Lung (tissue), 11 donors: ENCODE measurements at regions not wholly inside any gene's neighbourhood (a gene's known extent, or its start where the extent isn't known, plus 50 kb on each side); places are given as distances from the start of the nearest gene placed in this dataset.

Source experiments
- ATAC-seq: fragments of 200-7000 bp; cut with Tn5 transposase; one replicate; pipeline ENCODE4 v1.9.1; 2020; ENCODE audit warnings: moderate number of reproducible peaks; ENCODE audit not compliant: insufficient read depth, low FRiP score
- DNase-seq, 3 donors: peaks; one replicate each; pipeline ENCODE4 v3.0.0-alpha.2; 2013 to 2017
- H3K27ac ChIP-seq, 2 donors: one replicate each; pipeline ENCODE4 v1.5.1; 2013; ENCODE audit warnings: mild to moderate bottlenecking in 2 of 2, moderate library complexity in 2 of 2, control low read depth in 1 of 2, inconsistent platforms in 1 of 2, low read depth in 1 of 2, low read length in 1 of 2
- H3K27me3 ChIP-seq, 3 donors: one replicate each; pipeline ENCODE4 v1.5.1; 2013; ENCODE audit warnings: low read length in 2 of 3; ENCODE audit not compliant: control insufficient read depth in 3 of 3, insufficient read depth in 3 of 3
- H3K36me3 ChIP-seq, 4 donors: one replicate each; pipeline ENCODE4 v1.5.1; 2013; ENCODE audit warnings: low read length in 4 of 4, mild to moderate bottlenecking in 1 of 4, moderate library complexity in 1 of 4; ENCODE audit not compliant: control insufficient read depth in 4 of 4, insufficient read depth in 4 of 4
- H3K4me1 ChIP-seq, 5 donors: one replicate each; pipeline ENCODE4 v1.5.1; 2013; ENCODE audit warnings: low read length in 5 of 5, mild to moderate bottlenecking in 2 of 5, moderate library complexity in 1 of 5; ENCODE audit not compliant: control insufficient read depth in 5 of 5, insufficient read depth in 5 of 5
- H3K4me3 ChIP-seq: one replicate; pipeline ENCODE4 v1.5.1; 2013; ENCODE audit warnings: mild to moderate bottlenecking, control low read depth, moderate library complexity
- H3K9ac ChIP-seq, 2 donors: one replicate each; pipeline ENCODE4 v1.5.1; 2013; ENCODE audit warnings: low read length in 2 of 2, control low read depth in 1 of 2; ENCODE audit not compliant: insufficient read depth in 1 of 2
- H3K9me3 ChIP-seq, 4 donors: one replicate each; pipeline ENCODE4 v1.5.1; 2013; ENCODE audit warnings: low read length in 3 of 4, mild to moderate bottlenecking in 1 of 4, moderate library complexity in 1 of 4; ENCODE audit not compliant: control insufficient read depth in 4 of 4, insufficient read depth in 3 of 4
- WGBS, 2 donors: extraction: QIAGEN DNeasy Blood & Tissue Kit; methylation state at CpG; one replicate each; pipeline ENCODE4 v1.1.7; 2013; 5-methylcytosine and 5-hydroxymethylcytosine counted together
- TF ChIP-seq, protein P1 (sequence below): IDR thresholded peaks from 2 replicates; pipeline ENCODE4 v1.5.1; 2012; ENCODE audit warnings: mild to moderate bottlenecking; ENCODE audit errors: control extremely low read depth, extremely low read depth
- donor health status: control.
- donor health status: control.
- donor health status: Bipolar disorder and iron deficiency.
- donor health status: healthy.
- donor health status: DM: yes; HTN: yes; CAD: no.

GRCh38 chr12:124207617-124208016, 87.3 kb upstream of the RFLNA start:
- Histone ChIP-seq H3K36me3 (no peaks in the 10 kb centered on the region), H3K4me3 (no peak overlapping the region), H3K27me3 (peaks cover 0 to 2% (median 0%) of the 10 kb centered on the region in 3 donors), H3K9me3 (peaks cover 0 to 11% (median 6%) of the 10 kb centered on the region in 4 donors), H3K27ac (no peak overlapping the region), H3K4me1 (no peaks in the 10 kb centered on the region), H3K9ac (no peak overlapping the region)
- 72 to 74% methylated on average over 15 of the region's 15 CpGs for WGBS, 2 donors
- TF ChIP-seq, protein P1, sequence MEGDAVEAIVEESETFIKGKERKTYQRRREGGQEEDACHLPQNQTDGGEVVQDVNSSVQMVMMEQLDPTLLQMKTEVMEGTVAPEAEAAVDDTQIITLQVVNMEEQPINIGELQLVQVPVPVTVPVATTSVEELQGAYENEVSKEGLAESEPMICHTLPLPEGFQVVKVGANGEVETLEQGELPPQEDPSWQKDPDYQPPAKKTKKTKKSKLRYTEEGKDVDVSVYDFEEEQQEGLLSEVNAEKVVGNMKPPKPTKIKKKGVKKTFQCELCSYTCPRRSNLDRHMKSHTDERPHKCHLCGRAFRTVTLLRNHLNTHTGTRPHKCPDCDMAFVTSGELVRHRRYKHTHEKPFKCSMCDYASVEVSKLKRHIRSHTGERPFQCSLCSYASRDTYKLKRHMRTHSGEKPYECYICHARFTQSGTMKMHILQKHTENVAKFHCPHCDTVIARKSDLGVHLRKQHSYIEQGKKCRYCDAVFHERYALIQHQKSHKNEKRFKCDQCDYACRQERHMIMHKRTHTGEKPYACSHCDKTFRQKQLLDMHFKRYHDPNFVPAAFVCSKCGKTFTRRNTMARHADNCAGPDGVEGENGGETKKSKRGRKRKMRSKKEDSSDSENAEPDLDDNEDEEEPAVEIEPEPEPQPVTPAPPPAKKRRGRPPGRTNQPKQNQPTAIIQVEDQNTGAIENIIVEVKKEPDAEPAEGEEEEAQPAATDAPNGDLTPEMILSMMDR: no peak
- ATAC-seq (no peak), DNase-seq (no peak)

- no peak overlapping the region for H3K4me3 ChIP-seq
- 86 to 87% methylated on average over 15 of the region's 15 CpGs for WGBS, 2 donors
- TF ChIP-seq, protein P1: no peak
- ATAC-seq (no peak), DNase-seq (no peak)
- H3K4me1 ChIP-seq: no peaks in the 10 kb centered on the region
- no peaks in the 10 kb centered on the region for H3K36me3 ChIP-seq
- H3K27ac ChIP-seq: no peak overlapping the region
- peaks cover 0 to 11% (median 6%) of the 10 kb centered on the region in 4 donors for H3K9me3 ChIP-seq
- no peak overlapping the region for H3K9ac ChIP-seq
- H3K27me3 ChIP-seq: peaks cover 0 to 2% (median 0%) of the 10 kb centered on the region in 3 donors
Observed at GRCh38 chr12:124208489-124208888, 86.4 kb upstream of the RFLNA start.

DNA sequence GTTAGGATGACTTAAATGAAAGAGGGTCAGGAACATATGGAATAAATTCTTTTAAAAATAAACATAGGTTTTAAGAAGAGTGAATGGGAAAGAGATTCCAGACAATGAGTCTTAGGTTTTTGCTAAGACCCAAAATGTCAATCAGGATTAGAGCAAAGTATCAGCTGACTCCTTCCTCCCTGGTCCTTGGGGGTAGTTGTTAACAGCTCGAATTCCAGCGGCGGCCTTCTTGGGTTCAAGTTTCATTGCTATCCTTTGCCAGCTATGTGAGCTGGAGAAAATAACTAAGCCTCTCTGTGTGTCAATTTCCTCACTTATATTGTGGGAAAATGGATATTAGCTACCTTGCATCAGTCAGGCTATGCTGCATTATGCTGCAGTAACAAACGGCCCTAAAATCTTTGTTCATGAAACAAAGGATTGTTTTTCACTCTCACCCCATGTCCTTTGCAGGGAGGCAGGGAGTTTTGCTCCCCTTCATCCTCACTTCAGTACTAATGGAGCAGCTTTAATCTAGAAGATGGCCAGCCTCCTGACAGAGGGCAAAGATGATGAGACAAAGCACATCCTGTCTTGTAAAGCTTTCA, 83.8 kb upstream of the RFLNA start:
- TF ChIP-seq, protein P1: no peak
- H3K9me3 ChIP-seq: peaks cover 2 to 16% (median 8%) of the 10 kb centered on the region in 4 donors
- 95 to 100% methylated on average over 4 of the region's 4 CpGs for WGBS, 2 donors

DNA sequence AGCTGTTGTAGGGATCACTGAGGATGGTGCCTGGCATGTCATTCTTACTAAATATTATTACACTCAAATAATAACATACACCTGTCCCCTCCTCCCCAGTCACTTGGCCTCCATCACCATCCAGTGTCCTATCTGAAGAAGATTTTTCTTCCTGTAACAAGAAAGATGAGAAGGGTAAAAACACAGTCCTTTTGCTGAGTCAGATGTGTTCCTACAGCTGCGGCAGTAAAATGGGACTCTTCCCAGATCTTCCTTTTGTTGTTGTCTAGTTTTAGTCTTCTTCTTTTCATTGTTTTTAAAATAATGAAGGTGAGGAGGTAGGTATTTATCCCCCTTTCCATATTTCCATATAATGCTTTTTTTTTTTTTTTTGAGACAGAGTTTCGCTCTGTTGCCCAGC, 83.1 kb upstream of the RFLNA start:
- Histone ChIP-seq H3K27ac (no peak overlapping the region), H3K9ac (no peak overlapping the region), H3K4me1 (no peaks in the 10 kb centered on the region), H3K4me3 (no peak overlapping the region), H3K9me3 (peaks cover 2 to 16% (median 8%) of the 10 kb centered on the region in 4 donors), H3K27me3 (peaks cover 0 to 2% (median 0%) of the 10 kb centered on the region in 3 donors), H3K36me3 (no peaks in the 10 kb centered on the region)
- DNase-seq: no peak
- 96 to 98% methylated on average over 2 of the region's 2 CpGs for WGBS, 2 donors
- TF ChIP-seq, protein P1: no peak
- no peak for ATAC-seq

More for the DNA sequence above, 83.8 kb upstream of the RFLNA start:
- DNase-seq: no peak
- peaks cover 0 to 2% (median 0%) of the 10 kb centered on the region in 3 donors for H3K27me3 ChIP-seq
- no peak overlapping the region for H3K9ac ChIP-seq
- no peak overlapping the region for H3K27ac ChIP-seq
- H3K4me1 ChIP-seq: no peaks in the 10 kb centered on the region
- no peak for ATAC-seq
- no peak overlapping the region for H3K4me3 ChIP-seq
- no peaks in the 10 kb centered on the region for H3K36me3 ChIP-seq
